ENCODE measurements at regions not wholly inside any gene's neighbourhood (a gene's known extent, or its start where the extent isn't known, plus 50 kb on each side); places are given as distances from the start of the nearest gene placed in this dataset.

DNA sequence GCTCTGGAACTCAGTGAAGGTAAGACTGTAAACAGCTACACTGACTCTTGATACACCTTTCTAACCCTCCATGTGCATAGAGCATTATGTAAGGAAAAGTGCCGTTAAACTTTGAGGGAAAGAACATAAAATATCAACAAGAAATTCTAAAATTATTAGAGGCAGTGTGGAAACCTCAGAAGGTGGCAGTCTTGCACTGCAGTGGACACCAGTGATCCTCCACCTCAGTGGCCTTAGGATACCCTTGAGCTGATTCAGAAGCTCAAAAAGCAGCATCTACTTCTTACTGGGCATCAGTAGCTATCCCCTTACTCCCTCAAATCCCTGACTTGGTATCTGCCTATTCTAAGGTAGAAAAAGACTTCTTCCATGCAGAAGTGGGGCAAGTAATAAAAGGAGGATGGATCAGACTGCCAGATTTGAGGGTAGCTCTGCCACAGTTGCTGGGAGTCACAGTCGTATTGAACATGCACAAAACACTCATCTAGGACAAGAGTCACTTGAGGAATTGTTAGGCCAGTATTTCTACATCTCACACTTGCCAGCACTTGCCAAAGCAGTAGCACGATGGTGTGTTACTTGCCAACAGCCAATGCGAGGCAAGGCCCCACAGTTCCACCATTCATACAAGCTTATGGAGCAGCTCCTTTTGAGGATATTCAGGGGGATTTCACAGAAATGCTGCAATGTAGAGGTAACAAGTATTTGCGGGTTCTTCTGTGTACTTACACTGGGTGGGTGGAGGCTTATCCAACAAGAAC, 529.4 kb upstream of the TSPY4 start:
- Histone ChIP-seq H2AFZ (ENCODE audit: low read length) (no peak overlapping the region), H3K9ac (ENCODE audit: insufficient read depth, low read length) (no peak overlapping the region)

GRCh38 chrY:8808611-8809010, 528.7 kb upstream of the TSPY4 start:
- no peaks in the 10 kb centered on the region for H3K27me3 ChIP-seq (ENCODE audit: control insufficient read depth, insufficient read depth, low read length)
- H2AFZ ChIP-seq (ENCODE audit: low read length), result no peak overlapping the region
- H3K9ac ChIP-seq (ENCODE audit: insufficient read depth, low read length), result no peak overlapping the region
- H3K27ac ChIP-seq (ENCODE audit: insufficient read depth, low read length), result no peak overlapping the region
- H4K20me1 ChIP-seq (ENCODE audit: control insufficient read depth, extremely low read depth, insufficient read depth, low read length), result no peaks in the 10 kb centered on the region
- no peak overlapping the region for H3K4me2 ChIP-seq (ENCODE audit: extremely low read depth, insufficient read depth, low read length)
- no peaks in the 10 kb centered on the region for H3K79me2 ChIP-seq (ENCODE audit: control insufficient read depth, insufficient read depth, low read length)
- no peak overlapping the region for H3K4me3 ChIP-seq (replicated peaks in 1 of 4; ENCODE audit: control extremely low read depth in 1 of 4, insufficient read depth in 1 of 4, low read depth in 3 of 4, low read length in 4 of 4)
- DNase-seq (ENCODE audit: low read depth in 2 of 2), result no peak
- TF ChIP-seq CTCF (conservative IDR thresholded peaks at IDR 0.05 in 1 of 2, IDR thresholded peaks at IDR 0.05 in 1 of 2; ENCODE audit: low read depth in 1 of 2, low read length in 2 of 2), result no peak
- no peak for TF ChIP-seq EZH2 (IDR thresholded peaks at IDR 0.05; ENCODE audit: low read length, missing control alignments)
- H3K4me1 ChIP-seq (ENCODE audit: control insufficient read depth, extremely low read depth, insufficient read depth, low read length), result no peaks in the 10 kb centered on the region
- H3K9me3 ChIP-seq (ENCODE audit: control insufficient read depth, insufficient read depth, low read depth, low read length), result no peaks in the 10 kb centered on the region
- no peaks in the 10 kb centered on the region for H3K36me3 ChIP-seq (ENCODE audit: control insufficient read depth, insufficient read depth, low read length)

More for the DNA sequence above, 529.4 kb upstream of the TSPY4 start:
- Histone ChIP-seq H3K79me2 (ENCODE audit: control insufficient read depth, insufficient read depth, low read length) (no peaks in the 10 kb centered on the region), H3K9me3 (ENCODE audit: control insufficient read depth, insufficient read depth, low read depth, low read length) (no peaks in the 10 kb centered on the region), H3K36me3 (ENCODE audit: control insufficient read depth, insufficient read depth, low read length) (no peaks in the 10 kb centered on the region), H3K4me1 (ENCODE audit: control insufficient read depth, extremely low read depth, insufficient read depth, low read length) (no peaks in the 10 kb centered on the region), H4K20me1 (ENCODE audit: control insufficient read depth, extremely low read depth, insufficient read depth, low read length) (no peaks in the 10 kb centered on the region), H3K27ac (ENCODE audit: insufficient read depth, low read length) (no peak overlapping the region), H3K4me3 (replicated peaks in 1 of 4; ENCODE audit: control extremely low read depth in 1 of 4, insufficient read depth in 1 of 4, low read depth in 3 of 4, low read length in 4 of 4) (no peak overlapping the region), H3K27me3 (ENCODE audit: control insufficient read depth, insufficient read depth, low read length) (no peaks in the 10 kb centered on the region), H3K4me2 (ENCODE audit: extremely low read depth, insufficient read depth, low read length) (no peak overlapping the region)
- DNase-seq (ENCODE audit: low read depth in 2 of 2), result no peak
- TF ChIP-seq CTCF (conservative IDR thresholded peaks at IDR 0.05 in 1 of 2, IDR thresholded peaks at IDR 0.05 in 1 of 2; ENCODE audit: low read depth in 1 of 2, low read length in 2 of 2) (peak in 1 of 2 donors; percentile 33), EZH2 (IDR thresholded peaks at IDR 0.05; ENCODE audit: low read length, missing control alignments) (no peak)

GRCh38 chrY:8809076-8809475, 528.2 kb upstream of the TSPY4 start:
- Histone ChIP-seq H3K27me3 (ENCODE audit: control insufficient read depth, insufficient read depth, low read length) (no peaks in the 10 kb centered on the region), H3K4me2 (ENCODE audit: extremely low read depth, insufficient read depth, low read length) (no peak overlapping the region), H3K9me3 (ENCODE audit: control insufficient read depth, insufficient read depth, low read depth, low read length) (no peaks in the 10 kb centered on the region), H2AFZ (ENCODE audit: low read length) (no peak overlapping the region), H3K36me3 (ENCODE audit: control insufficient read depth, insufficient read depth, low read length) (no peaks in the 10 kb centered on the region), H3K9ac (ENCODE audit: insufficient read depth, low read length) (no peak overlapping the region), H3K27ac (ENCODE audit: insufficient read depth, low read length) (no peak overlapping the region), H3K4me3 (replicated peaks in 1 of 4; ENCODE audit: control extremely low read depth in 1 of 4, insufficient read depth in 1 of 4, low read depth in 3 of 4, low read length in 4 of 4) (no peak overlapping the region), H4K20me1 (ENCODE audit: control insufficient read depth, extremely low read depth, insufficient read depth, low read length) (no peaks in the 10 kb centered on the region), H3K79me2 (ENCODE audit: control insufficient read depth, insufficient read depth, low read length) (no peaks in the 10 kb centered on the region), H3K4me1 (ENCODE audit: control insufficient read depth, extremely low read depth, insufficient read depth, low read length) (no peaks in the 10 kb centered on the region)
- TF ChIP-seq CTCF (conservative IDR thresholded peaks at IDR 0.05 in 1 of 2, IDR thresholded peaks at IDR 0.05 in 1 of 2; ENCODE audit: low read depth in 1 of 2, low read length in 2 of 2), result no peak
- no peak for TF ChIP-seq EZH2 (IDR thresholded peaks at IDR 0.05; ENCODE audit: low read length, missing control alignments)
- no peak for DNase-seq (ENCODE audit: low read depth in 2 of 2)
